Body of pancreas (tissue), 4 donors: ENCODE measurements at regions not wholly inside any gene's neighbourhood (a gene's known extent, or its start where the extent isn't known, plus 50 kb on each side); places are given as distances from the start of the nearest gene placed in this dataset.

Experiments used
- POLR2A ChIP-seq, 3 donors: fragments of 450-650 bp; IDR thresholded peaks; one replicate each; pipeline ENCODE4 v1.6.1; 2016; ENCODE audit warnings: antibody characterized with exemption in 3 of 3, mild to moderate bottlenecking in 2 of 3
- TF ChIP-seq, protein P1 (sequence below), 7 experiments: fragments of 450-650 bp in 4 of 7; fragments of 200-600 bp in 3 of 7; sonication (generic) in 3 of 7; IDR thresholded peaks; one replicate each; pipeline ENCODE4 v1.5.1; 2016 to 2019; ENCODE audit warnings: antibody characterized with exemption in 7 of 7

GRCh38 chr2:195532255-195532627 lies 124.8 kb upstream of the SLC39A10 start:
- TF ChIP-seq, protein P1, sequence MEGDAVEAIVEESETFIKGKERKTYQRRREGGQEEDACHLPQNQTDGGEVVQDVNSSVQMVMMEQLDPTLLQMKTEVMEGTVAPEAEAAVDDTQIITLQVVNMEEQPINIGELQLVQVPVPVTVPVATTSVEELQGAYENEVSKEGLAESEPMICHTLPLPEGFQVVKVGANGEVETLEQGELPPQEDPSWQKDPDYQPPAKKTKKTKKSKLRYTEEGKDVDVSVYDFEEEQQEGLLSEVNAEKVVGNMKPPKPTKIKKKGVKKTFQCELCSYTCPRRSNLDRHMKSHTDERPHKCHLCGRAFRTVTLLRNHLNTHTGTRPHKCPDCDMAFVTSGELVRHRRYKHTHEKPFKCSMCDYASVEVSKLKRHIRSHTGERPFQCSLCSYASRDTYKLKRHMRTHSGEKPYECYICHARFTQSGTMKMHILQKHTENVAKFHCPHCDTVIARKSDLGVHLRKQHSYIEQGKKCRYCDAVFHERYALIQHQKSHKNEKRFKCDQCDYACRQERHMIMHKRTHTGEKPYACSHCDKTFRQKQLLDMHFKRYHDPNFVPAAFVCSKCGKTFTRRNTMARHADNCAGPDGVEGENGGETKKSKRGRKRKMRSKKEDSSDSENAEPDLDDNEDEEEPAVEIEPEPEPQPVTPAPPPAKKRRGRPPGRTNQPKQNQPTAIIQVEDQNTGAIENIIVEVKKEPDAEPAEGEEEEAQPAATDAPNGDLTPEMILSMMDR (IDR thresholded peaks at IDR 0.05) = no peak
- no peak for TF ChIP-seq POLR2A (IDR thresholded peaks at IDR 0.05)
